H1 (cell line): ENCODE measurements at regions not wholly inside any gene's neighbourhood (a gene's known extent, or its start where the extent isn't known, plus 50 kb on each side); places are given as distances from the start of the nearest gene placed in this dataset.
A peak's percentile ranks its signal among the peaks of the same experiment; 100 is the strongest.

ENCODE experiments used
- CTCF ChIA-PET: fragments of 300-600 bp; sonication (Branson Sonifier 250); formaldehyde crosslinking; loops from one replicate; lab custom pipeline; 2021; ENCODE audit not compliant: partially characterized antibody; lab: Charles Lee
- POLR2A ChIA-PET: fragments of 300-600 bp; sonication (Branson Sonifier 250); formaldehyde crosslinking; loops from one replicate; lab custom pipeline; 2021; ENCODE audit warnings: inconsistent platforms; ENCODE audit not compliant: partially characterized antibody; lab: Charles Lee
- DNase-seq, 2 experiments: peaks; one replicate each; pipeline versions ENCODE4 v3.0.0 to v3.0.0-alpha.2; 2010 to 2022; ENCODE audit warnings: low spot score in 2 of 2, low read depth in 1 of 2, mixed read lengths in 1 of 2
- FAIRE-seq: peaks from 2 replicates; lab custom pipeline; 2011; peaks lifted over from hg19 to GRCh38; lab: Jason Lieb, UNC
- H2AFZ ChIP-seq: 2 replicates; pipeline ENCODE4 v1.8.1; 2012; ENCODE audit warnings: low read length, inconsistent platforms
- H2AK5ac ChIP-seq: 2 replicates; pipeline ENCODE4 v1.6.1; 2013; ENCODE audit warnings: low read depth, low read length
- H2BK120ac ChIP-seq: replicated peaks from 2 replicates; pipeline ENCODE3; 2013; ENCODE audit warnings: low read depth, low read length, inconsistent platforms
- H2BK12ac ChIP-seq: 2 replicates; pipeline ENCODE4 v1.6.1; 2013; ENCODE audit warnings: low read depth, low read length
- H2BK15ac ChIP-seq: 2 replicates; pipeline ENCODE4 v1.6.1; 2013; ENCODE audit warnings: low read length
- H2BK20ac ChIP-seq: 2 replicates; pipeline ENCODE4 v1.6.1; 2013; ENCODE audit warnings: low read length
- H2BK5ac ChIP-seq: 2 replicates; pipeline ENCODE4 v1.6.1; 2013; ENCODE audit warnings: low read depth, low read length
- H3K14ac ChIP-seq: 2 replicates; pipeline ENCODE4 v1.6.1; 2013; ENCODE audit warnings: inconsistent platforms; ENCODE audit not compliant: insufficient read length
- H3K18ac ChIP-seq: 2 replicates; pipeline ENCODE4 v1.6.1; 2013; ENCODE audit warnings: low read length; ENCODE audit errors: extremely low read depth
- H3K23ac ChIP-seq: 2 replicates; pipeline ENCODE4 v1.6.1; 2013; ENCODE audit warnings: inconsistent platforms; ENCODE audit not compliant: insufficient read length
- H3K23me2 ChIP-seq: 2 replicates; pipeline ENCODE4 v1.6.1; 2013; ENCODE audit warnings: low read depth, low read length
- H3K27ac ChIP-seq: 2 replicates; pipeline ENCODE4 v1.6.1; 2011; ENCODE audit warnings: low read depth, low read length, inconsistent platforms
- H3K27me3 ChIP-seq, 4 experiments: replicated peaks in 1 of 4; 1 replicate in 1 of 4; 2 replicates in 3 of 4; pipeline versions ENCODE4 v1.6.1 to v1.8.1; 2011 to 2013; ENCODE audit warnings: low read length in 3 of 4, mild to moderate bottlenecking in 3 of 4, inconsistent platforms in 2 of 4, mixed read lengths in 2 of 4, moderate library complexity in 1 of 4; ENCODE audit not compliant: control insufficient read depth in 3 of 4, insufficient read depth in 3 of 4; ENCODE audit errors: extremely low read depth in 1 of 4
- H3K36me3 ChIP-seq, 4 experiments: 2 replicates each; pipeline versions ENCODE4 v1.6.1 to v1.8.1; 2011 to 2013; ENCODE audit warnings: mild to moderate bottlenecking in 4 of 4, low read length in 3 of 4, moderate library complexity in 2 of 4, control low read depth in 1 of 4, inconsistent platforms in 1 of 4; ENCODE audit not compliant: insufficient read depth in 4 of 4, control insufficient read depth in 2 of 4
- H3K4ac ChIP-seq: replicated peaks from 2 replicates; pipeline ENCODE3; 2013; ENCODE audit warnings: low read length, low read depth, mixed read lengths, inconsistent platforms; ENCODE audit not compliant: insufficient read length
- H3K4me1 ChIP-seq, 4 experiments: replicated peaks in 1 of 4; 1 replicate in 1 of 4; 2 replicates in 3 of 4; pipeline versions ENCODE4 v1.6.1 to v1.8.1; 2011 to 2013; ENCODE audit warnings: low read length in 3 of 4, inconsistent platforms in 2 of 4, mixed read lengths in 1 of 4; ENCODE audit not compliant: insufficient read depth in 4 of 4, control insufficient read depth in 3 of 4
- H3K4me2 ChIP-seq, 2 experiments: 2 replicates each; pipeline versions ENCODE4 v1.6.1 to v1.8.1; 2011 to 2013; ENCODE audit warnings: low read depth in 2 of 2, low read length in 2 of 2, control low read depth in 1 of 2, inconsistent platforms in 1 of 2, mild to moderate bottlenecking in 1 of 2; ENCODE audit not compliant: insufficient read depth in 1 of 2
- H3K4me3 ChIP-seq, 4 experiments: fragments of 200-600, 300-600 bp in 1 of 4; sonication (generic), shearing (Covaris generic), sonication (Bioruptor Twin) in 1 of 4; 2 replicates each; pipeline versions ENCODE4 v1.5.1 to v1.8.1; 2011 to 2016; ENCODE audit warnings: low read length in 4 of 4, low read depth in 3 of 4, control low read depth in 2 of 4, inconsistent platforms in 2 of 4, mild to moderate bottlenecking in 2 of 4, mixed read lengths in 1 of 4, moderate library complexity in 1 of 4; ENCODE audit not compliant: insufficient read depth in 2 of 4; ENCODE audit errors: extremely low read depth in 1 of 4
- H3K56ac ChIP-seq: replicated peaks from 2 replicates; pipeline ENCODE3; 2013; ENCODE audit warnings: low read depth, mild to moderate bottlenecking, mixed read lengths, low read length, inconsistent platforms; ENCODE audit not compliant: insufficient read length
- H3K79me1 ChIP-seq: 2 replicates; pipeline ENCODE4 v1.6.1; 2013; ENCODE audit warnings: low read depth, low read length, control low read depth
- H3K79me2 ChIP-seq, 2 experiments: 2 replicates each; pipeline versions ENCODE4 v1.6.1 to v1.8.1; 2012 to 2013; ENCODE audit warnings: low read length in 2 of 2, mild to moderate bottlenecking in 2 of 2, inconsistent platforms in 1 of 2; ENCODE audit not compliant: insufficient read depth in 2 of 2, control insufficient read depth in 1 of 2
- H3K9ac ChIP-seq, 4 experiments: replicated peaks in 1 of 4; 1 replicate in 1 of 4; 2 replicates in 3 of 4; pipeline versions ENCODE4 v1.6.1 to v1.8.1; 2011 to 2013; ENCODE audit warnings: low read depth in 3 of 4, low read length in 3 of 4, control low read depth in 2 of 4, mild to moderate bottlenecking in 2 of 4, moderate library complexity in 2 of 4, inconsistent platforms in 1 of 4; ENCODE audit errors: extremely low read depth in 1 of 4
- H3K9me3 ChIP-seq, 2 experiments: 2 replicates each; pipeline versions ENCODE4 v1.6.1 to v1.8.1; 2012 to 2013; ENCODE audit warnings: mild to moderate bottlenecking in 2 of 2, moderate library complexity in 2 of 2, control low read depth in 1 of 2, inconsistent platforms in 1 of 2, low read depth in 1 of 2, low read length in 1 of 2, mixed read lengths in 1 of 2; ENCODE audit not compliant: insufficient read depth in 2 of 2
- H4K20me1 ChIP-seq, 2 experiments: replicated peaks in 1 of 2; 2 replicates each; pipeline versions ENCODE3 to v1.8.1; 2011 to 2013; ENCODE audit warnings: inconsistent platforms in 2 of 2, low read length in 2 of 2, mild to moderate bottlenecking in 1 of 2; ENCODE audit not compliant: insufficient read depth in 2 of 2, control insufficient read depth in 1 of 2
- H4K5ac ChIP-seq: 2 replicates; pipeline ENCODE4 v1.6.1; 2013; ENCODE audit warnings: low read length, low read depth, mixed read lengths, inconsistent platforms; ENCODE audit not compliant: insufficient read length
- H4K8ac ChIP-seq: 2 replicates; pipeline ENCODE4 v1.8.0; 2013; ENCODE audit warnings: mild to moderate bottlenecking, moderate library complexity, low read length, inconsistent platforms; ENCODE audit not compliant: insufficient read depth; ENCODE audit errors: extremely low read depth
- H4K91ac ChIP-seq: replicated peaks from 2 replicates; pipeline ENCODE3; 2013; ENCODE audit warnings: low read length, mixed read lengths, inconsistent platforms; ENCODE audit not compliant: insufficient read length
- BCL11A ChIP-seq, 2 experiments: IDR thresholded peaks; one replicate each; pipeline ENCODE4 v1.6.1; 2011; ENCODE audit warnings: low read depth in 2 of 2, low read length in 2 of 2, mild to moderate bottlenecking in 2 of 2
- CTBP2 ChIP-seq: IDR thresholded peaks from 2 replicates; pipeline ENCODE4 v1.7.0; 2011; ENCODE audit warnings: borderline replicate concordance, mild to moderate bottlenecking, moderate library complexity, mixed read lengths, low read length; ENCODE audit not compliant: insufficient read depth, insufficient read length
- EZH2 ChIP-seq: fragments of 200-600 bp; sonication (generic); IDR thresholded peaks from 2 replicates; pipeline ENCODE4 v1.7.1; 2012; ENCODE audit warnings: low read depth, mild to moderate bottlenecking, moderate library complexity, low read length, inconsistent platforms; ENCODE audit not compliant: severe bottlenecking
- NANOG ChIP-seq: IDR thresholded peaks from 2 replicates; pipeline ENCODE4 v1.6.1; 2011; ENCODE audit warnings: low read length, low read depth, mild to moderate bottlenecking, inconsistent platforms; ENCODE audit not compliant: insufficient read depth, poor library complexity, severe bottlenecking
- NRF1 ChIP-seq: IDR thresholded peaks from 2 replicates; pipeline ENCODE4 v1.6.1; 2011; ENCODE audit warnings: mild to moderate bottlenecking, low read depth, low read length, improper control_type of control experiment
- SP4 ChIP-seq: IDR thresholded peaks from 2 replicates; pipeline ENCODE4 v1.6.1; 2012; ENCODE audit warnings: low read length, inconsistent platforms
- SRF ChIP-seq: IDR thresholded peaks from 2 replicates; pipeline ENCODE4 v1.6.1; 2011; ENCODE audit warnings: mild to moderate bottlenecking, low read depth, low read length, moderate library complexity
- SUZ12 ChIP-seq: fragments of 200-600 bp; sonication (generic); IDR thresholded peaks from 2 replicates; pipeline ENCODE4 v1.6.1; 2012; ENCODE audit warnings: mild to moderate bottlenecking, inconsistent platforms, low read length, moderate library complexity, mixed read lengths
- TBP ChIP-seq: IDR thresholded peaks from 2 replicates; pipeline ENCODE4 v1.6.1; 2011; ENCODE audit warnings: low read depth, low read length, improper control_type of control experiment
- WGBS, 2 experiments: shearing (Covaris generic) in 1 of 2; methylation state at CpG; one replicate each; pipeline versions ENCODE4 v1.1.6 to v1.1.7; 2013 to 2015; ENCODE audit warnings: low lambda C conversion rate in 2 of 2, mixed read lengths in 2 of 2, inconsistent platforms in 1 of 2, low coverage in 1 of 2, missing lambda C conversion rate in 1 of 2; ENCODE audit not compliant: insufficient replicate concordance in 2 of 2, insufficient coverage in 1 of 2, insufficient read length in 1 of 2; ENCODE audit errors: extremely low coverage in 1 of 2, missing lambda C conversion rate in 1 of 2; 5-methylcytosine and 5-hydroxymethylcytosine counted together
- TF ChIP-seq, protein P1 (sequence below), 3 experiments: IDR thresholded peaks; 1 replicate in 2 of 3; 2 replicates in 1 of 3; pipeline versions ENCODE4 v1.5.1 to v1.6.1; 2011; ENCODE audit warnings: low read length in 3 of 3, mild to moderate bottlenecking in 3 of 3, inconsistent platforms in 2 of 3, low read depth in 1 of 3, moderate library complexity in 1 of 3; ENCODE audit not compliant: insufficient read depth in 1 of 3; ENCODE audit errors: control extremely low read depth in 1 of 3
- TF ChIP-seq, protein P2 (sequence below): IDR thresholded peaks from 2 replicates; pipeline ENCODE4 v1.6.1; 2012; ENCODE audit warnings: inconsistent platforms

DNA sequence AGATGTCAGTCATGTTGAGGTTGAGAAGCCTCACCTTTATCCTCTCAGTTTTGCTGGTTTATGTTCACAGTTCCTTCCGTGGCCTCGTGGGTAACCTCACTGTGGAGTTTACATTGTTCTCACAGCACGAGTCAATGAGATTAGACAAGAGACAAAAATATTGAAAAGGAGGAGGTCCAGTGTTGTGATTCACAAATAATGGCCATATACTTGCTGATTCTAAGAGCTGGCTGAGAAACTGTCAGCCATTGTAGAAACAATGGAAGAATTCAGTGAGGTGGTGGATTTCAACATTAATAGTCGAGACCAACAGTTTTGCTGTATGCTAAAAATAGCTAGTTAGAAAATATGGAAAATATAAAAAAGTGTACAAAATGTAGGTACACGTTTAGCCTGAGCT lies 176.4 kb upstream of the WSCD1 start:
- FAIRE-seq: no peak
- CTCF ChIA-PET: no interaction called here
- TF ChIP-seq BCL11A (IDR thresholded peaks at IDR 0.05; ENCODE audit: low read depth in 2 of 2, low read length in 2 of 2) (no peak), SRF (no peak), SUZ12 (no peak), TBP (no peak), SP4 (no peak), EZH2 (no peak), CTBP2 (no peak), NANOG (no peak), NRF1 (no peak)
- TF ChIP-seq, protein P1, sequence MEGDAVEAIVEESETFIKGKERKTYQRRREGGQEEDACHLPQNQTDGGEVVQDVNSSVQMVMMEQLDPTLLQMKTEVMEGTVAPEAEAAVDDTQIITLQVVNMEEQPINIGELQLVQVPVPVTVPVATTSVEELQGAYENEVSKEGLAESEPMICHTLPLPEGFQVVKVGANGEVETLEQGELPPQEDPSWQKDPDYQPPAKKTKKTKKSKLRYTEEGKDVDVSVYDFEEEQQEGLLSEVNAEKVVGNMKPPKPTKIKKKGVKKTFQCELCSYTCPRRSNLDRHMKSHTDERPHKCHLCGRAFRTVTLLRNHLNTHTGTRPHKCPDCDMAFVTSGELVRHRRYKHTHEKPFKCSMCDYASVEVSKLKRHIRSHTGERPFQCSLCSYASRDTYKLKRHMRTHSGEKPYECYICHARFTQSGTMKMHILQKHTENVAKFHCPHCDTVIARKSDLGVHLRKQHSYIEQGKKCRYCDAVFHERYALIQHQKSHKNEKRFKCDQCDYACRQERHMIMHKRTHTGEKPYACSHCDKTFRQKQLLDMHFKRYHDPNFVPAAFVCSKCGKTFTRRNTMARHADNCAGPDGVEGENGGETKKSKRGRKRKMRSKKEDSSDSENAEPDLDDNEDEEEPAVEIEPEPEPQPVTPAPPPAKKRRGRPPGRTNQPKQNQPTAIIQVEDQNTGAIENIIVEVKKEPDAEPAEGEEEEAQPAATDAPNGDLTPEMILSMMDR (IDR thresholded peaks at IDR 0.05; ENCODE audit: control extremely low read depth in 1 of 3, insufficient read depth in 1 of 3, low read depth in 1 of 3, low read length in 3 of 3): no peak
- TF ChIP-seq, protein P2, sequence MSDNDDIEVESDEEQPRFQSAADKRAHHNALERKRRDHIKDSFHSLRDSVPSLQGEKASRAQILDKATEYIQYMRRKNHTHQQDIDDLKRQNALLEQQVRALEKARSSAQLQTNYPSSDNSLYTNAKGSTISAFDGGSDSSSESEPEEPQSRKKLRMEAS: no peak

More for the DNA sequence above, 176.4 kb upstream of the WSCD1 start:
- H2BK5ac ChIP-seq: no peak overlapping the region
- H4K91ac ChIP-seq: peak overlapping the region; percentile 67
- H2BK120ac ChIP-seq: peak overlapping the region; percentile 70
- H3K23me2 ChIP-seq: no peaks in the 10 kb centered on the region
- POLR2A ChIA-PET: interaction anchor here (1.1 kb wide), 1 partner anchor 9 kb away, joined by 3 read pairs; no protein-coding TSS in a partner anchor
- H3K56ac ChIP-seq: no peak overlapping the region
- peaks cover 4 to 8% of the 10 kb centered on the region in 2 experiments for H3K9me3 ChIP-seq
- H3K27ac ChIP-seq: no peak overlapping the region
- H4K5ac ChIP-seq: peak overlapping the region; percentile 33
- no peak overlapping the region for H2AFZ ChIP-seq
- H4K8ac ChIP-seq: no peak overlapping the region
- no peak overlapping the region for H2BK15ac ChIP-seq
- no peak overlapping the region for H2AK5ac ChIP-seq
- no peak overlapping the region for H3K4me3 ChIP-seq
- no peak overlapping the region for H3K4ac ChIP-seq
- DNase-seq: no peak
- no peaks in the 10 kb centered on the region for H3K36me3 ChIP-seq
- WGBS, 2 experiments: 90% methylated on average over 5 of the region's 5 CpGs; no CpG with 5 or more reads in 1 of the 2 experiments
- 0 out of 2 replicates have a peak overlapping the region, but pooled peaks have one; percentile 17 for H2BK20ac ChIP-seq
- no peaks in the 10 kb centered on the region for H3K79me1 ChIP-seq
- H4K20me1 ChIP-seq: no peaks in the 10 kb centered on the region
- no peak overlapping the region for H3K14ac ChIP-seq
- no peaks in the 10 kb centered on the region for H3K79me2 ChIP-seq
- H3K9ac ChIP-seq: no peak overlapping the region
- no peaks in the 10 kb centered on the region; a peak in 1 of 7 replicates for H3K27me3 ChIP-seq
- H2BK12ac ChIP-seq: no peak overlapping the region; the same call in 1 of the 2 replicates
- no peak overlapping the region for H3K18ac ChIP-seq
- H3K4me2 ChIP-seq: no peak overlapping the region
- H3K4me1 ChIP-seq: peaks cover 2 to 13% (median 9%) of the 10 kb centered on the region in 4 experiments
- H3K23ac ChIP-seq: no peak overlapping the region
